ENCODE measurements at regions not wholly inside any gene's neighbourhood (a gene's known extent, or its start where the extent isn't known, plus 50 kb on each side); places are given as distances from the start of the nearest gene placed in this dataset.

DNA sequence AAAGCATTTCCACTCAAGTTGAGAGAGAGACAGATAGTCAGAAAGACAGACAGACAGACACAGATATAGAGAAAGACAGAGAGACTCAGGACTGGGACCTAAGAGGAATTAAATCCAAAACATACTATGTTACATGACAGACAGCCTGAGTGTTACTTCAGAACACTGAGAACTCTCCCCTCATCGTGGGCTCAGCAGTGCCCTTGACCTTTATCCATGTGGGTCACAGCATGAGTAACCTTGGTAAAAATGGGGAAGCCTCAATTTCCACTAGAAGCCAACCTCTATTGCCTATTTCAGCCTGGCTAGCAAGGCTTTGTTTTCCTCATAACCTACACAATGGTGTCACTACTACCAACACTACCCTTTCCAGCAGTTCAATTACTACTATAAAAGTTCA lies 81.9 kb upstream of the TRABD2B start:
- H3K27ac ChIP-seq (ENCODE audit: insufficient read depth, low read depth, low read length), result no peak overlapping the region
- POLR2A ChIA-PET, result no interaction called here
- H3K79me2 ChIP-seq (ENCODE audit: control insufficient read depth, insufficient read depth, low read length), result no peaks in the 10 kb centered on the region
- FAIRE-seq (no peak), DNase-seq (ENCODE audit: low read depth, low spot score) (no peak)
- peaks cover 5% of the 10 kb centered on the region for H3K4me1 ChIP-seq (ENCODE audit: control insufficient read depth, extremely low read depth, insufficient read depth, low read length)
- H3K9ac ChIP-seq (replicated peaks; ENCODE audit: extremely low read depth, insufficient read depth, low read length), result no peak overlapping the region
- no peaks in the 10 kb centered on the region for H3K9me3 ChIP-seq (replicated peaks; ENCODE audit: control insufficient read depth, insufficient read depth, low read length)
- no peaks in the 10 kb centered on the region for H3K36me3 ChIP-seq (ENCODE audit: control insufficient read depth in 2 of 2, extremely low read depth in 1 of 2, insufficient read depth in 2 of 2, low read length in 2 of 2)
- CTCF ChIA-PET, result interaction anchor here (1.0 kb wide), 1 partner anchor 10 kb away, joined by 3 read pairs; no protein-coding TSS in a partner anchor
- no TSS peak for BruUV-seq (replicated peaks)
- TF ChIP-seq, protein P1, sequence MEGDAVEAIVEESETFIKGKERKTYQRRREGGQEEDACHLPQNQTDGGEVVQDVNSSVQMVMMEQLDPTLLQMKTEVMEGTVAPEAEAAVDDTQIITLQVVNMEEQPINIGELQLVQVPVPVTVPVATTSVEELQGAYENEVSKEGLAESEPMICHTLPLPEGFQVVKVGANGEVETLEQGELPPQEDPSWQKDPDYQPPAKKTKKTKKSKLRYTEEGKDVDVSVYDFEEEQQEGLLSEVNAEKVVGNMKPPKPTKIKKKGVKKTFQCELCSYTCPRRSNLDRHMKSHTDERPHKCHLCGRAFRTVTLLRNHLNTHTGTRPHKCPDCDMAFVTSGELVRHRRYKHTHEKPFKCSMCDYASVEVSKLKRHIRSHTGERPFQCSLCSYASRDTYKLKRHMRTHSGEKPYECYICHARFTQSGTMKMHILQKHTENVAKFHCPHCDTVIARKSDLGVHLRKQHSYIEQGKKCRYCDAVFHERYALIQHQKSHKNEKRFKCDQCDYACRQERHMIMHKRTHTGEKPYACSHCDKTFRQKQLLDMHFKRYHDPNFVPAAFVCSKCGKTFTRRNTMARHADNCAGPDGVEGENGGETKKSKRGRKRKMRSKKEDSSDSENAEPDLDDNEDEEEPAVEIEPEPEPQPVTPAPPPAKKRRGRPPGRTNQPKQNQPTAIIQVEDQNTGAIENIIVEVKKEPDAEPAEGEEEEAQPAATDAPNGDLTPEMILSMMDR (IDR thresholded peaks at IDR 0.05; ENCODE audit: extremely low read depth in 1 of 2, insufficient read depth in 1 of 2, low read depth in 1 of 2, low read length in 2 of 2), result no peak
- TF ChIP-seq JUN (IDR thresholded peaks at IDR 0.05; ENCODE audit: borderline replicate concordance, insufficient read depth, insufficient read length, low read depth), result no peak
- no peak for TF ChIP-seq MYC (IDR thresholded peaks at IDR 0.05; ENCODE audit: low read depth, low read length)
- no peak for TF ChIP-seq GATA2 (IDR thresholded peaks at IDR 0.05; ENCODE audit: insufficient read depth, insufficient read length, low read depth, low read length)
- intact Hi-C loops (cut with micrococcal nuclease), result no loop called here
- no peaks in the 10 kb centered on the region for H3K27me3 ChIP-seq (ENCODE audit: control insufficient read depth in 2 of 2, insufficient read depth in 2 of 2, low read length in 2 of 2)
- H4K20me1 ChIP-seq (replicated peaks; ENCODE audit: control insufficient read depth, extremely low read depth, insufficient read depth, low read length), result no peaks in the 10 kb centered on the region
- H3K4me3 ChIP-seq (replicated peaks in 1 of 3; ENCODE audit: insufficient read depth in 1 of 3, low read depth in 1 of 3, low read length in 3 of 3), result no peak overlapping the region
- no peaks in the 10 kb centered on the region for H3K9me1 ChIP-seq (replicated peaks; ENCODE audit: control insufficient read depth, extremely low read depth, insufficient read depth, low read length)
- no peak overlapping the region for H2AFZ ChIP-seq (ENCODE audit: low read depth, low read length)
- dilution Hi-C loops (cut with MboI; ENCODE audit: extremely low pct_ligation_motif_present, low sequenced_read_pairs), result no loop called here
- H3K4me2 ChIP-seq (ENCODE audit: insufficient read depth, low read length), result no peak overlapping the region

DNA sequence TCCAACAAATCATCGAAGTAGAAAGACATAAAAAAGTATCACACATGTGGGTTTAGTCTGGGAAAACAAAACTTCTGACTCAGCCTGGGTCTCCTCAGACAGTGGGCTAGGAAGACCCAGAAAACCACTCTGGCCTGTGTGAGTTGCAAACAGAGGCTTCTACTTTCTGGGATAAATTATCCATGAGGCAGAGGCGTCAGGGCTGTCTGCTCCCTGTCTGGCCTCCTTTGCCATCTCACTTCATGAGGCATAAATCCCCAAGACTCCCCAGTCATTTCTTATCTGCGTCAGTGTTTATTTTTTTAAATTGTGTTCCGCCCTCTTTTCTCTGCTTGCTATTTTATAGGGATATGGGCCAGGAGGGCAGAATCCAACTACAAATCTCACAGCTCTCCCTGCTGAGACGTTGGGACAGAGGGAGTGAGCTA lies 80.6 kb upstream of the TRABD2B start:
- TF ChIP-seq JUN (IDR thresholded peaks at IDR 0.05; ENCODE audit: borderline replicate concordance, insufficient read depth, insufficient read length, low read depth) (no peak), POLR2AphosphoS5 (IDR thresholded peaks at IDR 0.05; ENCODE audit: insufficient read depth, low read depth, low read length) (no peak), MYC (IDR thresholded peaks at IDR 0.05; ENCODE audit: low read depth, low read length) (no peak), EZH2 (IDR thresholded peaks at IDR 0.05; ENCODE audit: borderline replicate concordance, low read depth, low read length, severe bottlenecking) (no peak), POLR2A (IDR thresholded peaks at IDR 0.05; ENCODE audit: low read depth, low read length) (no peak), GATA2 (IDR thresholded peaks at IDR 0.05; ENCODE audit: insufficient read depth, insufficient read length, low read depth, low read length) (no peak), FOS (IDR thresholded peaks at IDR 0.05; ENCODE audit: borderline replicate concordance, insufficient read depth, low read length) (no peak)
- TF ChIP-seq, protein P2, sequence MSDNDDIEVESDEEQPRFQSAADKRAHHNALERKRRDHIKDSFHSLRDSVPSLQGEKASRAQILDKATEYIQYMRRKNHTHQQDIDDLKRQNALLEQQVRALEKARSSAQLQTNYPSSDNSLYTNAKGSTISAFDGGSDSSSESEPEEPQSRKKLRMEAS (IDR thresholded peaks at IDR 0.05; ENCODE audit: insufficient read depth, insufficient read length), result no peak
- TF ChIP-seq, protein P1 (IDR thresholded peaks at IDR 0.05; ENCODE audit: extremely low read depth in 1 of 2, insufficient read depth in 1 of 2, low read depth in 1 of 2, low read length in 2 of 2), result no peak
- H3K27me3 ChIP-seq (ENCODE audit: control insufficient read depth in 2 of 2, insufficient read depth in 2 of 2, low read length in 2 of 2), result no peaks in the 10 kb centered on the region
- no peak overlapping the region for H3K27ac ChIP-seq (ENCODE audit: insufficient read depth, low read depth, low read length)
- dilution Hi-C loops (cut with MboI; ENCODE audit: extremely low pct_ligation_motif_present, low sequenced_read_pairs), result no loop called here
- FAIRE-seq, result no peak
- H3K9me1 ChIP-seq (replicated peaks; ENCODE audit: control insufficient read depth, extremely low read depth, insufficient read depth, low read length), result no peaks in the 10 kb centered on the region
- H3K4me2 ChIP-seq (ENCODE audit: insufficient read depth, low read length), result no peak overlapping the region
- no peaks in the 10 kb centered on the region for H3K79me2 ChIP-seq (ENCODE audit: control insufficient read depth, insufficient read depth, low read length)
- no peaks in the 10 kb centered on the region for H3K36me3 ChIP-seq (ENCODE audit: control insufficient read depth in 2 of 2, extremely low read depth in 1 of 2, insufficient read depth in 2 of 2, low read length in 2 of 2)
- POLR2A ChIA-PET, result no interaction called here
- H3K4me3 ChIP-seq (replicated peaks in 1 of 3; ENCODE audit: insufficient read depth in 1 of 3, low read depth in 1 of 3, low read length in 3 of 3), result no peak overlapping the region
- DNase-seq (ENCODE audit: low read depth, low spot score), result no peak
- H3K9ac ChIP-seq (replicated peaks; ENCODE audit: extremely low read depth, insufficient read depth, low read length), result no peak overlapping the region
- H3K4me1 ChIP-seq (ENCODE audit: control insufficient read depth, extremely low read depth, insufficient read depth, low read length), result peaks cover 4% of the 10 kb centered on the region
- no peaks in the 10 kb centered on the region for H3K9me3 ChIP-seq (replicated peaks; ENCODE audit: control insufficient read depth, insufficient read depth, low read length)
- intact Hi-C loops (cut with micrococcal nuclease), result no loop called here
- no peaks in the 10 kb centered on the region for H4K20me1 ChIP-seq (replicated peaks; ENCODE audit: control insufficient read depth, extremely low read depth, insufficient read depth, low read length)
- CTCF ChIA-PET, result interaction anchor here (1.0 kb wide), 1 partner anchor 8 kb away, joined by 3 read pairs; no protein-coding TSS in a partner anchor
- no peak overlapping the region for H2AFZ ChIP-seq (ENCODE audit: low read depth, low read length)
- BruUV-seq (replicated peaks), result no TSS peak

Measured in endothelial cell of umbilical vein (primary cell).